Muscle of arm (tissue), 1 donor: ENCODE measurements at regions not wholly inside any gene's neighbourhood (a gene's known extent, or its start where the extent isn't known, plus 50 kb on each side); places are given as distances from the start of the nearest gene placed in this dataset.
A peak's percentile ranks its signal among the peaks of the same experiment; 100 is the strongest.
"Not testable (repeated sequence)": the region's sequence is repeated elsewhere in the genome, so short reads cannot be mapped to it uniquely, and the experiment has no call there.

Source experiments
- DNase-seq: peaks from one replicate; pipeline ENCODE4 v3.0.0-alpha.2; 2013

GRCh38 chr7:54897891-54898290 is 120.9 kb upstream of the EGFR start:
- DNase-seq = no peak

GRCh38 chr7:54898659-54899340 is 120.0 kb upstream of the EGFR start:
- DNase-seq = no peak

- no peak for DNase-seq
These were observed 117.0 kb upstream of the EGFR start for GRCh38 chr7:54901840-54902239.

- peak; percentile 40 for DNase-seq
These were observed 114.7 kb upstream of the EGFR start for GRCh38 chr7:54904130-54904529.

GRCh38 chr7:54904986-54905385 is 113.8 kb upstream of the EGFR start:
- DNase-seq = no peak

GRCh38 chr7:54906963-54907362 is 111.9 kb upstream of the EGFR start:
- no peak for DNase-seq

- no peak for DNase-seq
These were observed 110.8 kb upstream of the EGFR start for GRCh38 chr7:54907981-54908380.

GRCh38 chr7:54908760-54909438 is 109.9 kb upstream of the EGFR start:
- DNase-seq = no peak

- no peak for DNase-seq
These were observed 102.8 kb upstream of the EGFR start for GRCh38 chr7:54915870-54916598.

- DNase-seq = no peak
These were observed 101.0 kb upstream of the EGFR start for GRCh38 chr7:54917613-54918391.

GRCh38 chr7:54921116-54921515 is 97.7 kb upstream of the EGFR start:
- no peak for DNase-seq

- no peak for DNase-seq
These were observed 87.3 kb upstream of the EGFR start for GRCh38 chr7:54931532-54931931.

GRCh38 chr7:54932818-54933543 is 85.8 kb upstream of the EGFR start:
- DNase-seq = peak; percentile 48

GRCh38 chr7:54933643-54934042 is 85.2 kb upstream of the EGFR start:
- no peak for DNase-seq

GRCh38 chr7:54940748-54941147 is 78.1 kb upstream of the EGFR start:
- no peak for DNase-seq

GRCh38 chr7:54944179-54944578 is 74.6 kb upstream of the EGFR start:
- DNase-seq = no peak

GRCh38 chr7:54946271-54946670 is 72.5 kb upstream of the EGFR start:
- DNase-seq = no peak

GRCh38 chr7:54946764-54947163 is 72.1 kb upstream of the EGFR start:
- DNase-seq = no peak

GRCh38 chr7:54947266-54947665 is 71.6 kb upstream of the EGFR start:
- no peak for DNase-seq

GRCh38 chr7:54949514-54949913 is 69.3 kb upstream of the EGFR start:
- not testable (repeated sequence) for DNase-seq

- no peak for DNase-seq
These were observed 63.5 kb upstream of the EGFR start for GRCh38 chr7:54955296-54955695.
